GM19395 (cell line): ENCODE measurements at regions not wholly inside any gene's neighbourhood (a gene's known extent, or its start where the extent isn't known, plus 50 kb on each side); places are given as distances from the start of the nearest gene placed in this dataset.
"Not testable (repeated sequence)": the region's sequence is repeated elsewhere in the genome, so short reads cannot be mapped to it uniquely, and the experiment has no call there.

Experiments
- ATAC-seq: cut with Tn5 transposase; IDR thresholded peaks from one replicate; pipeline ENCODE4 v1.9.1; 2021; ENCODE audit warnings: mild to moderate bottlenecking, moderate library complexity; ENCODE audit not compliant: unreplicated experiment

GRCh38 chr7:24127930-24128329 is 156.1 kb upstream of the NPY start:
- ATAC-seq = no peak

GRCh38 chr7:24129597-24129996 is 154.4 kb upstream of the NPY start:
- no peak for ATAC-seq

GRCh38 chr7:24130631-24131030 is 153.4 kb upstream of the NPY start:
- ATAC-seq = no peak

- peak; percentile 47 for ATAC-seq
These were observed 150.3 kb upstream of the NPY start for GRCh38 chr7:24133691-24134090.

GRCh38 chr7:24134535-24134934 is 149.5 kb upstream of the NPY start:
- no peak for ATAC-seq

- ATAC-seq = peak; percentile 74
These were observed 148.8 kb upstream of the NPY start for GRCh38 chr7:24135003-24135817.

- no peak for ATAC-seq
These were observed 146.7 kb upstream of the NPY start for GRCh38 chr7:24137338-24137737.

GRCh38 chr7:24138343-24138742 is 145.6 kb upstream of the NPY start:
- no peak for ATAC-seq

GRCh38 chr7:24140001-24140400 is 144.0 kb upstream of the NPY start:
- ATAC-seq = no peak

- no peak for ATAC-seq
These were observed 142.0 kb upstream of the NPY start for GRCh38 chr7:24141874-24142509.

- no peak for ATAC-seq
These were observed 140.4 kb upstream of the NPY start for GRCh38 chr7:24143547-24143946.

- ATAC-seq = no peak
These were observed 132.0 kb upstream of the NPY start for GRCh38 chr7:24151944-24152343.

- no peak for ATAC-seq
These were observed 131.6 kb upstream of the NPY start for GRCh38 chr7:24152356-24152755.

GRCh38 chr7:24152877-24153472 is 131.0 kb upstream of the NPY start:
- no peak for ATAC-seq

- ATAC-seq = no peak
These were observed 126.3 kb upstream of the NPY start for GRCh38 chr7:24157666-24158065.

- no peak for ATAC-seq
These were observed 125.0 kb upstream of the NPY start for GRCh38 chr7:24158975-24159374.

GRCh38 chr7:24164401-24164800 is 119.6 kb upstream of the NPY start:
- no peak for ATAC-seq

GRCh38 chr7:24169077-24169624 is 114.8 kb upstream of the NPY start:
- ATAC-seq = no peak

- ATAC-seq = not testable (repeated sequence)
These were observed 112.0 kb upstream of the NPY start for GRCh38 chr7:24171951-24172350.

GRCh38 chr7:24172856-24173255 is 111.1 kb upstream of the NPY start:
- ATAC-seq = no peak

GRCh38 chr7:24175603-24176002 is 108.4 kb upstream of the NPY start:
- ATAC-seq = no peak
